ENCODE measurements at regions not wholly inside any gene's neighbourhood (a gene's known extent, or its start where the extent isn't known, plus 50 kb on each side); places are given as distances from the start of the nearest gene placed in this dataset.
A peak's percentile ranks its signal among the peaks of the same experiment; 100 is the strongest.

- no peak for TF ChIP-seq POLR2A (IDR thresholded peaks at IDR 0.05)
- peak; percentile 50 to 62 (median 56) for TF ChIP-seq CTCF (IDR thresholded peaks at IDR 0.05)
- TF ChIP-seq POLR2AphosphoS5 (IDR thresholded peaks at IDR 0.05), result no peak
- no peak for TF ChIP-seq EP300 (IDR thresholded peaks at IDR 0.05; ENCODE audit: low read depth)
Measured at GRCh38 chr4:141346144-141346543, 125.4 kb downstream of the ZNF330 start.
